Esophagus squamous epithelium (tissue), 4 donors: ENCODE measurements at regions not wholly inside any gene's neighbourhood (a gene's known extent, or its start where the extent isn't known, plus 50 kb on each side); places are given as distances from the start of the nearest gene placed in this dataset.

Experiments
- POLR2A ChIP-seq, 4 donors: fragments of 450-650 bp; IDR thresholded peaks; one replicate each; pipeline ENCODE4 v1.6.1; 2017; ENCODE audit warnings: antibody characterized with exemption in 4 of 4, mild to moderate bottlenecking in 4 of 4, moderate library complexity in 3 of 4
- TF ChIP-seq, protein P1 (sequence below), 6 experiments: fragments of 450-650 bp in 4 of 6; fragments of 200-600 bp in 2 of 6; sonication (generic) in 2 of 6; IDR thresholded peaks; one replicate each; pipeline ENCODE4 v1.5.1; 2016 to 2019; ENCODE audit warnings: antibody characterized with exemption in 6 of 6, mild to moderate bottlenecking in 4 of 6, moderate library complexity in 4 of 6

DNA sequence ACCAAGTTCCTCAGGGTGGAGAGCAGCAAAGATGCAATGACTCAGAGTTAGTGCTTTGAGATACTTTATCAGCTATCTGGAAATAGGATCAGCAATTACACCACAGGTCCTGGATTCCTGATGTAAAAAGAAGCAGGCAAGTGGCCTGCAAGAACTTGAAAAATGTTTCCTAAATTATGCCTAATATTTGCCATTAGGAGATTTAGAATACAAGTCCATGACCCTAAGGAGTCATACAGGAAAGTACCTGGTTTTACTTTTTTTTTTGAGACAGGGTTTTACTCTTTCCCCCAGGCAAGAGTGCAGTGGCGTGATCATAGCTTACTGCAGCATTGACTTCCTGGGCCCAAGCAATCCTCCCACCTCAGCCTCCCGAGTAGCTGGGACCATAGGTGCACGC is 78.8 kb upstream of the CRBN start:
- TF ChIP-seq, protein P1, sequence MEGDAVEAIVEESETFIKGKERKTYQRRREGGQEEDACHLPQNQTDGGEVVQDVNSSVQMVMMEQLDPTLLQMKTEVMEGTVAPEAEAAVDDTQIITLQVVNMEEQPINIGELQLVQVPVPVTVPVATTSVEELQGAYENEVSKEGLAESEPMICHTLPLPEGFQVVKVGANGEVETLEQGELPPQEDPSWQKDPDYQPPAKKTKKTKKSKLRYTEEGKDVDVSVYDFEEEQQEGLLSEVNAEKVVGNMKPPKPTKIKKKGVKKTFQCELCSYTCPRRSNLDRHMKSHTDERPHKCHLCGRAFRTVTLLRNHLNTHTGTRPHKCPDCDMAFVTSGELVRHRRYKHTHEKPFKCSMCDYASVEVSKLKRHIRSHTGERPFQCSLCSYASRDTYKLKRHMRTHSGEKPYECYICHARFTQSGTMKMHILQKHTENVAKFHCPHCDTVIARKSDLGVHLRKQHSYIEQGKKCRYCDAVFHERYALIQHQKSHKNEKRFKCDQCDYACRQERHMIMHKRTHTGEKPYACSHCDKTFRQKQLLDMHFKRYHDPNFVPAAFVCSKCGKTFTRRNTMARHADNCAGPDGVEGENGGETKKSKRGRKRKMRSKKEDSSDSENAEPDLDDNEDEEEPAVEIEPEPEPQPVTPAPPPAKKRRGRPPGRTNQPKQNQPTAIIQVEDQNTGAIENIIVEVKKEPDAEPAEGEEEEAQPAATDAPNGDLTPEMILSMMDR (IDR thresholded peaks at IDR 0.05), result no peak
- no peak for TF ChIP-seq POLR2A (IDR thresholded peaks at IDR 0.05)
